Adipose tissue (tissue), 3 donors: ENCODE measurements at regions not wholly inside any gene's neighbourhood (a gene's known extent, or its start where the extent isn't known, plus 50 kb on each side); places are given as distances from the start of the nearest gene placed in this dataset.

ENCODE experiments used
- H3K27ac ChIP-seq: one replicate; pipeline ENCODE4 v1.5.1; 2013; ENCODE audit warnings: low read depth, low read length
- WGBS, 3 donors: extraction: QIAGEN DNeasy Blood & Tissue Kit; methylation state at CpG; one replicate each; pipeline ENCODE4 v1.1.7; 2013; 5-methylcytosine and 5-hydroxymethylcytosine counted together
- donor health status: healthy with polysubstance abuse.
- donor health status: Bipolar disorder and iron deficiency.
- donor health status: healthy.

- 77 to 87% (median 82%) methylated on average over 27 to 30 of the region's 30 CpGs for WGBS, 3 donors
- H3K27ac ChIP-seq = no peak overlapping the region
Observed at GRCh38 chr14:94907626-94908261, 137.8 kb upstream of the GSC start.

DNA sequence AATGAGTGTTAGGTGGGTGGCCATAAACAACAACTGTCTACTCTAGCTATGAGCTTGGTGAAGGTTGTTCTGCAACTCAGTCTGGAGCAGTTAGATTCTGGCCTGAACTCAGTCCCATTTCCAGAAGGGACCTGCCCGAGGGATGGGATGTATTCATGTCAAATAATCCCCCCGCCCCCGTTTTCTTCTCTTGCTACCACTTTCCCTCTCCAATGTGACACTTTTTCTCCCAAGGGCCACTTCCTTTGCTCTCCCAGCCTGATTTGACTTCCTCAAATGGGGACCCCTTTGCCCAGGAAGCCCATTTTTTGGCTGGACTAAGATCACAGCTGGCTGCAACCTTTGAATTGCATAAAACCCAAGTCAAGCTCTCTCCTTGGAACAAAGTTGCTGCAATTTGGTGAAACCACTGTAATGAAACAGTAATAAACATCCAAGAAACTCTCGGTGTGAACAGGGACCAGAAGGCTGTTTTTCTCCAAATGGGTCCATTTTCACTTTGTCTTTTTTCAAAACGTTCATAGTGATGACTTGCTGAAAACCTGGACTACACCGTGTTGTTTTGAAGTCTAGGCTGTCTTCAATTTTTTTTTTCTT lies 137.2 kb upstream of the GSC start:
- H3K27ac ChIP-seq = no peak overlapping the region
- WGBS, 3 donors = 73 to 83% (median 74%) methylated on average over 6 of the region's 6 CpGs

DNA sequence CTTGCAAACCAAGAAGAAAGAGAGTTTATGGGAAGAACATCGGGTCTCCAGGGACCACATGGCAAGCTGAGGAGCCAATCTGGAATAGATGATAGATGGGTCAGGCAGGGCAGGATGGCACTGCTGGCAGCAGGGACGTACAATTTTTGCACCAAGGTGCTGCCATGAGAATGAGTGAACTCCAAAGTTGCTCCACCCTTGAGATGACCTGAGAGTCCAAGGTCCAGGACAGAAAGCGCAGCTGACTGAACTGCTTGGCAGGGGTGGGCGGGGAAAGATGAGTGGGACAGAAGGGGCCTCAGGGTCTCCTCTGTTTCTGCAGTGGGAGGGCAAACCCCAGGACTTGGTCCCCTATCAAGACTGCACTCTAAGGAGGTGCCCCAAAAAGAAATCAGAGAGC lies 136.7 kb upstream of the GSC start:
- H3K27ac ChIP-seq = no peak overlapping the region
- 87 to 89% (median 87%) methylated on average over 4 of the region's 4 CpGs for WGBS, 3 donors

- H3K27ac ChIP-seq = no peak overlapping the region
- 59 to 72% (median 72%) methylated on average over 4 of the region's 4 CpGs for WGBS, 3 donors
Observed at GRCh38 chr14:94904636-94905035, 134.7 kb upstream of the GSC start.

DNA sequence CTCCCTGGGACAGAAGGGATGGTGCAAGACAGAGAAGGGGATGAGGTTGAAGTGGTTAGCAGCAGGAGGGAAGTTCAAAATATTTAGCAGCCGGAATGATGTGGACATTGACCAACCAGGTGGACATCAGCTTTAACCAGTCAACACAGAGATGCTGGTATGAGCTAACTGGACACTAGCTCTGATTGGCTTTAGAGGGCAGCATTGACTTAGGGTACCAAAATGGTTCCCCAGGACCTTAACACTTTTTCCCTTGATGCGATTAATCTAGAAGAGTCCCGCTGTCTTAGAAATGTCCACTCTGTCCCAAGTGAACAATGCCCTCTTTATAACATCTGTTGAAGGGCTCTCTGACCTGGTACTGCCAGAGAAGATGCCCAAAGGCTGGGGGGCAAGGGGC lies 134.0 kb upstream of the GSC start:
- 76 to 94% (median 78%) methylated on average over 3 of the region's 3 CpGs for WGBS, 3 donors
- H3K27ac ChIP-seq = no peak overlapping the region

DNA sequence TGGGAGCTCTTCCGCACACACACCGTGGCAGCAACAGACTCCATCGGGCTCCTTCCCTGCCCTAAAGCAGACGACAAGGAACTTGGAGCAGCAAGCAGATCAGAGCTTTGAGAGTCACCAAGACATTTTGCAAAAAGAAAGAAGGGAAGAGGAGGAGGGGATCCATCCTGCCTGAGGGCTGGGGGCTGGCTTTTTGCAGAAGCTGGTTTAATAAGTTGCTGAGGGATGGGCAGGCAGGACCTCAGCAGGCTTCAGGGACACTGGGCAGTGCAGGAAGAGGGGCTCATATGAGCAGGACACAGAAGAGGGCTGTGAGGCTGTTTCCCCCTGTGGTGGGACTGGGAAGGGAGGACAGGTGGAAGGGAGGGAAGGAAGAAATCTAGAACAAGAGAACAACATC lies 133.4 kb upstream of the GSC start:
- no peak overlapping the region for H3K27ac ChIP-seq
- 91 to 99% (median 94%) methylated on average over 4 of the region's 4 CpGs for WGBS, 3 donors

DNA sequence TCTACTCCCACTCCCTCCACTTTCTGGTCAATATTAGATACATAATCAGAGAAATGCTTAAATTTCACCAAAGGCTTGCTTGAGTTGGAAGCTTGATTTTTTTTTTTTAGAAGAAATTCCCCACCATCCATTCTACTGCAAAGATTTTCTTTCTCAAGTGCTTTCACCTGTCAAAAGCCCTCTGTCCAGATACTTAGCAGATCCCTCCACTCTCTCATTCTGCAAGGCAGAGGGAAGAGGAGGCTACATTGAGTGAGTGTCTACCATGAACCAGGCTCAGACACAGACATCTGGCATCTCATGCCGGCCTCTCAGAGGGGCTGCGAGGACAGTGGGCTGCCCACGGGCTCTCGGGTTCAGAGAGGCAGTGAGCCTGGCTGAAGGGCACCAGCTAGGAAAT lies 127.6 kb upstream of the GSC start:
- H3K27ac ChIP-seq = no peak overlapping the region
- WGBS, 3 donors = 46 to 65% (median 63%) methylated on average over 4 of the region's 4 CpGs

DNA sequence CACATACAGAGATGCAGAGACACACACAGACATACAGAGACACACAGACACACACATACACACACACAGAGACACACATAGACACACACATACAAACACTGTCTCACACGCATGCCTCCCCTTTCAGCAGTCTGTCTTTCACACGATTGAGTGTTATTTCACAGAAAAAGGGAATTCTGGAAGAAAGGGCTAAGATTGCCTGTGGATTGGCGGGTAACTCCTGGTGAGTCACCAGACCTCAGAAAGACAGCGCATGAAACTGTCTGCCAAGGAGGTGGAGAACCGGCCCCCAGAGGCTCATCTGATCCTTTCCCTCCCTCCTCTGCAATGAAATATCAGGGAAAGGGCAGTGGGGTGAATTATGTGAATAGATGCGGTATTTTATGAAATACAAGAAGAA lies 127.2 kb upstream of the GSC start:
- no peak overlapping the region for H3K27ac ChIP-seq
- whole genome bisulfite sequencing, 3 donors = 47 to 73% (median 51%) methylated on average over 6 of the region's 6 CpGs

- H3K27ac ChIP-seq = no peak overlapping the region
- 77 to 87% (median 83%) methylated on average over 17 of the region's 17 CpGs for WGBS, 3 donors
Observed at GRCh38 chr14:94893411-94894160, 123.7 kb upstream of the GSC start.

- 49 to 65% (median 59%) methylated on average over 6 of the region's 6 CpGs for WGBS, 3 donors
- H3K27ac ChIP-seq = no peak overlapping the region
Observed at GRCh38 chr14:94890785-94891184, 120.9 kb upstream of the GSC start.

DNA sequence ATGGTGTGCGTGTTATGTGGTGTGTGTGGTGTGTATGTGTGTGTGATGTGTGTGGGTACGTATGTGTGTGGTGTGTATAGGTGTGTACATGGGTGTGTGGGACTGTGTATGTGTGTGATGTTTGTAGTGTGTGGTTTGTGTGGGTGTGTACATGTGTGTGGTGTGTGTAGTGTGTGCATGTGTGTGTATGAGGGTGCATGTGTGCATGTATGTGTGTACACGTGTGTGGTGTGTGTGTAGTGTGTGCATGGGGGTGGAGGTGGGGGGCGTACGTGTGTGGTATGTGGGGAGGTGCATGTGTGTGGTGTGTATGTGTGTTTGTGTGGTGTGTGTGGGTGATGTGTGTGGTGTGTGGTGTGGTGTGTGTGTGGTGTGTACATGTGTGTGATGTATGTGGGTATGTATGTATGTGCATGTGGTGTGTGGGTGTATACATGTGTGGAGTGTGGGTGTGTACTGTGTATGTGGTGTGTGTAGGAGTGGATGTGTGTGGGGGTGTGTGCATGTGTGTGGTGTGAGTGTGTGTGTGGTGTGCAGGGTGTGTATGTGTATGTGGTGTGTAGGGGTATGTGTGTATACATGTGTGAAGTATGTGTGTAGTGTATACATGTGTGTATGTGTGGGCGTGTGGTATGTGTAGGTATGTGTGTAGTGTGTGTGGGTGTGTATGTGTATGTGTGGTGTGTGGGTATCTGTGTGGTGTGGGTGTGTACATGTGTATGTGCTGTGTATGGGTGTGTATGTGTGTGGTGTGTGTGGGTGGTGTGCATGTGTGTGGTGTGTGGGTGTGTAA lies 119.8 kb upstream of the GSC start:
- H3K27ac ChIP-seq = no peak overlapping the region
- 89 to 95% (median 93%) methylated on average over 6 of the region's 6 CpGs for WGBS, 3 donors

DNA sequence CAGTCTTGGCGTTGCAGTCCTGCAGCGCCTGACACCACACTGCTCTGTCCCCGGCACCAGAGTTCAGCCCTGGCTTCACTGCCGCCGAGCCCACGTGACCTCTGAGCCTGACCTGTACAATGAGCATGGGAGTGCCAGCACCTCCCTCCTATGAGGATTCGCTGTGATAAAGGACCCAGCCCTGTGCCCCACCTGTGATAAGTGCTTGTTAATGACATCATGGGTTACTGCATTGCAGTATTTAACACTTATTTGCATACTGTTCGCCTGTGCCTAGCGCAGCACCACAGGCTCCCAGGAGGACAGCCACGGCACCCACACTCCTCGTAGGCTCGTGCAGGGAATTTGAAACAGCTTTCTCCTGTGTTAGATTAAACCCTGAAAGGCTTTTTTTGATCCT lies 118.2 kb upstream of the GSC start:
- H3K27ac ChIP-seq = no peak overlapping the region
- 34 to 86% (median 84%) methylated on average over 12 of the region's 12 CpGs for WGBS, 3 donors

- no peak overlapping the region for H3K27ac ChIP-seq
- WGBS, 3 donors = 90 to 91% (median 90%) methylated on average over 10 of the region's 10 CpGs
Observed at GRCh38 chr14:94887591-94887990, 117.7 kb upstream of the GSC start.

DNA sequence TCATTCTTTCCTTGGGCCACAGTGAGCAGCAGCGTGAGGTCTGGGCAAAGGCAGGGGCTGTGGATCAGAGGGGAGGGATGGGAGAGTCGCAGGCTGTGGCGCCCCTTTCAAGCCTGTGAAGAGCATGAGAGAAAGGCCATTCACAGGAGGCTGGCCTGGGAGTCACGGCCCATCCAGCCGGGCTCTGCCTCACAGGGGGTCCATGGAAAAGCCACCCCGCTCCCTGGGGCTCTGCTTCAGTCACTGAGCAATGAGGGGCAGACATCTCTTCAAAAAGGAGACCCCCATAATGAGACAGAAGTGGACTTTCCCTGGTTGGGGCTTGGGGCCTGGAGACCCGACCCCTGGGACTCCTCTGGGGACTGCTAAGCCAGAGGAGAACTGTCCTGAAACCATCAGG lies 117.0 kb upstream of the GSC start:
- WGBS, 3 donors = 82 to 87% (median 84%) methylated on average over 7 of the region's 7 CpGs
- no peak overlapping the region for H3K27ac ChIP-seq

DNA sequence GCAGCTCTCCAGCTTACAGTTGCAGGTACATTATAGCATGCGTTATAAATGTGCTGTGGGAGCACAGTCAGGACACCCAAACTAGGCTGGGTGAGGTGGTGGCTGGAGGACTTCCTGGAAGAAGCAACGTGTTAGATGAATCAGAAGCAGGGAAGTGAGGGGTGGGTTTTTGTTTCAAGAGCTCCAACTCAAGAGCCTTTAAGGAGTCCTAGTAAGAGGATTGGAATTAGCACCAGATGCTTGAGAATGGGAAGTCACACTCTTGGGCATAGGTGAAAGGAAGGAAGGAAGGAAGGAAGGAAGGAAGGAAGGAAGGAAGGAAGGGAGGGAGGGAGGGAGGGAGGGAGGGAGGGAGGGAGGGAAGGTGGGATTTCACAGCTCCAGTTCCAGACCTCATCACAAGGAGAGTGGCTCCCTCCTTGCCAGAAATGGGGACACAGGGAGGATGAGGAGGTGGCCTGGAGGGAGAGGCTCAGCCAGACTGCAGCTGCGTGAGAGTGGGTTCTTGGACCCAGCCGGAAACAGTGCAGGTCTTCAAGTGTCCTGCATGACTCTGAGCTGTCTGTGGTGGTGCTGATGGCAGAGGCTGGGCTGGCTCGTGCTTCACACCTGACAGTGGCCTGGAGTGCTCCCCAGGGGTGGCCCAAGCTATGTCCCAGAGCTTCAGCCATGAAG lies 115.7 kb upstream of the GSC start:
- WGBS, 3 donors = 69 to 80% (median 70%) methylated on average over 5 of the region's 5 CpGs
- H3K27ac ChIP-seq = no peak overlapping the region

GRCh38 chr14:94884616-94885230 lies 114.8 kb upstream of the GSC start:
- WGBS, 3 donors = 67 to 87% (median 85%) methylated on average over 19 of the region's 19 CpGs
- H3K27ac ChIP-seq = no peak overlapping the region

DNA sequence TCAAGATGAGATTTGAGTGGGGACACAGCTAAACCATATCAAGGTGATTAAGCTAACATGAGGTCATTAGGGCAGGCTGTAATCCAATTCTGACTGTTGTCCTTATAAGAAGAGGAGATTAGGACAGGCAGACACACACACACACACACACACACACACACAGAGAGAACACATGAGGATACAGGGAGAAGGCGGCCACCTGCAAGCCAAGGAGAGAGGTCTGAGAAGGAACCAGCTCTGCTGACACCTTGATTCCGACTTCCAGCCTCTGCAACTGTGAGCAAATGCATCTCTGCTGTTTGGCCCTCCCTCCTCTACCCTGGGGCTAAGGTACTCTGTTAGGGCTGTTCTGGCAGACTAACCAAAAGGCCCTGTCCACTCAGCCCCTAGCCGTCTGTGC lies 112.5 kb upstream of the GSC start:
- WGBS, 3 donors = 91 to 98% (median 93%) methylated on average over 3 of the region's 3 CpGs
- no peak overlapping the region for H3K27ac ChIP-seq

DNA sequence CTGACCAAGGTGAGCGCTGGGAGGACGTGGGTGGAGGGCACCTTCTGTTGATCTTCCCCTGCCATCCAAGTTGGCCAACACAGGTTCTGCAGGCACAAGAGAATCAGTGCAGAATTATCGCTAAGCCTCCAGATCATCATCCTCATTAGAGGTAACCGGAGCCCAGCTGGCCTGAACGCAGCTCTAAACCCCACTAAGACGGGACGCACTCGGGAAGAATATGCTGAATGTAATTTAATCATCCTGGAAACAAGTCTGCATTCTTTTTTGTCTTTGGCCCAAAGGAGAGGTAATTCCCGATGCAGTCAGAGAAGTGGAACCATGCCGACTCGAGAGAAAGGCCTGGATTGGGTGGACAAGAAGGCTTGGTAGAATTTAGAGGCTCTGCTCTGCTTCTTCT lies 111.0 kb upstream of the GSC start:
- H3K27ac ChIP-seq = no peak overlapping the region
- WGBS, 3 donors = 78 to 91% (median 79%) methylated on average over 11 of the region's 11 CpGs
